GM18505 (cell line): ENCODE measurements at regions not wholly inside any gene's neighbourhood (a gene's known extent, or its start where the extent isn't known, plus 50 kb on each side); places are given as distances from the start of the nearest gene placed in this dataset.
"Not testable (repeated sequence)": the region's sequence is repeated elsewhere in the genome, so short reads cannot be mapped to it uniquely, and the experiment has no call there.

ENCODE experiments used
- ATAC-seq: cut with Tn5 transposase; IDR thresholded peaks from one replicate; pipeline ENCODE4 v1.9.1; 2021; ENCODE audit not compliant: unreplicated experiment
- POLR2A ChIP-seq: IDR thresholded peaks from 4 replicates; pipeline ENCODE4 v1.6.1; 2011; ENCODE audit warnings: borderline replicate concordance; ENCODE audit not compliant: insufficient read depth, insufficient read length; ENCODE audit errors: extremely low read depth

GRCh38 chr1:4482526-4482925 lies 171.9 kb upstream of the AJAP1 start:
- TF ChIP-seq POLR2A: no peak
- no peak for ATAC-seq

- TF ChIP-seq POLR2A: no peak
Measured at GRCh38 chr1:4483021-4483625, 171.3 kb upstream of the AJAP1 start.

GRCh38 chr1:4485398-4485797 lies 169.0 kb upstream of the AJAP1 start:
- ATAC-seq: no peak
- no peak for TF ChIP-seq POLR2A

More at GRCh38 chr1:4483021-4483625, 171.3 kb upstream of the AJAP1 start:
- no peak for ATAC-seq

- TF ChIP-seq POLR2A: no peak
- no peak for ATAC-seq
Measured at GRCh38 chr1:4485878-4486277, 168.5 kb upstream of the AJAP1 start.

- TF ChIP-seq POLR2A: no peak
- no peak for ATAC-seq
Measured at GRCh38 chr1:4486408-4487120, 167.8 kb upstream of the AJAP1 start.

GRCh38 chr1:4488018-4488417 lies 166.4 kb upstream of the AJAP1 start:
- no peak for ATAC-seq
- TF ChIP-seq POLR2A: no peak

- no peak for ATAC-seq
- TF ChIP-seq POLR2A: no peak
Measured at GRCh38 chr1:4489486-4489885, 164.9 kb upstream of the AJAP1 start.

- ATAC-seq: not testable (repeated sequence)
Measured at GRCh38 chr1:4489992-4490391, 164.4 kb upstream of the AJAP1 start.

GRCh38 chr1:4494027-4494426 lies 160.4 kb upstream of the AJAP1 start:
- no peak for ATAC-seq
- TF ChIP-seq POLR2A: no peak

GRCh38 chr1:4494558-4494957 lies 159.9 kb upstream of the AJAP1 start:
- TF ChIP-seq POLR2A: no peak
- no peak for ATAC-seq

- no peak for ATAC-seq
- TF ChIP-seq POLR2A: no peak
Measured at GRCh38 chr1:4495809-4496208, 158.6 kb upstream of the AJAP1 start.

- no peak for TF ChIP-seq POLR2A
- ATAC-seq: no peak
Measured at GRCh38 chr1:4500441-4500840, 154.0 kb upstream of the AJAP1 start.

GRCh38 chr1:4506591-4506990 lies 147.8 kb upstream of the AJAP1 start:
- TF ChIP-seq POLR2A: no peak
- ATAC-seq: no peak

- TF ChIP-seq POLR2A: no peak
- no peak for ATAC-seq
Measured at GRCh38 chr1:4509206-4509605, 145.2 kb upstream of the AJAP1 start.
